PC-3 (cell line): ENCODE measurements at regions not wholly inside any gene's neighbourhood (a gene's known extent, or its start where the extent isn't known, plus 50 kb on each side); places are given as distances from the start of the nearest gene placed in this dataset.

Source experiments
- ATAC-seq: fragments of 200-7000 bp; cut with Tn5 transposase; 2 replicates; pipeline ENCODE4 v1.9.1; 2020; ENCODE audit warnings: mild to moderate bottlenecking, moderate library complexity
- BruUV-seq: library from RNA; stranded (reverse); fragments of 400-500 nt; replicated peaks from 2 replicates; lab custom pipeline; 2021; lab: Mats Ljungman, UMichigan
- CTCF ChIA-PET: fragments of 300-600 bp; sonication (Branson Sonifier 250); formaldehyde crosslinking; loops from one replicate; lab custom pipeline; 2022; ENCODE audit warnings: antibody characterized with exemption; lab: Charles Lee
- POLR2A ChIA-PET: fragments of 300-600 bp; sonication (Branson Sonifier 250); formaldehyde crosslinking; loops from one replicate; lab custom pipeline; 2022; ENCODE audit warnings: antibody characterized with exemption; ENCODE audit not compliant: unreplicated experiment; lab: Charles Lee
- DNase-seq: peaks from one replicate; pipeline ENCODE4 v3.0.0-alpha.2; 2015
- H2AFZ ChIP-seq: fragments of 300-600 bp; sonication (generic); 2 replicates; pipeline ENCODE4 v1.6.0; 2016; ENCODE audit warnings: antibody characterized with exemption, low read length
- H3F3A ChIP-seq: fragments of 300-600 bp; sonication (generic); one replicate; pipeline ENCODE4 v1.6.0; 2017; ENCODE audit warnings: antibody characterized with exemption, low read length, control low read depth, mild to moderate bottlenecking; ENCODE audit not compliant: unreplicated experiment
- H3K27ac ChIP-seq: fragments of 300-600 bp; sonication (generic); 2 replicates; pipeline ENCODE4 v1.5.1; 2016; ENCODE audit warnings: mild to moderate bottlenecking, low read length
- H3K27me3 ChIP-seq: fragments of 300-600 bp; sonication (generic); 2 replicates; pipeline ENCODE4 v1.6.1; 2016; ENCODE audit warnings: low read length, mixed read lengths
- H3K36me3 ChIP-seq: fragments of 300-600 bp; sonication (generic); 2 replicates; pipeline ENCODE4 v1.6.1; 2016; ENCODE audit warnings: low read depth, mixed run types, low read length, mixed read lengths
- H3K4me1 ChIP-seq: fragments of 300-600 bp; sonication (generic); 2 replicates; pipeline ENCODE4 v1.5.1; 2016; ENCODE audit warnings: low read length; ENCODE audit not compliant: insufficient read depth
- H3K4me2 ChIP-seq: fragments of 300-600 bp; sonication (generic); 2 replicates; pipeline ENCODE4 v1.6.0; 2016; ENCODE audit warnings: low read length
- H3K4me3 ChIP-seq: fragments of 300-600 bp; sonication (generic); 2 replicates; pipeline ENCODE4 v1.5.1; 2016; ENCODE audit warnings: mild to moderate bottlenecking, low read length, mixed read lengths
- H3K79me2 ChIP-seq: fragments of 300-600 bp; sonication (generic); 2 replicates; pipeline ENCODE4 v1.6.1; 2017; ENCODE audit warnings: low read length, mixed read lengths
- H3K9ac ChIP-seq: fragments of 300-600 bp; sonication (generic); 2 replicates; pipeline ENCODE4 v1.6.0; 2016; ENCODE audit warnings: mild to moderate bottlenecking, low read length
- H3K9me2 ChIP-seq: fragments of 300-600 bp; sonication (generic); replicated peaks from 2 replicates; pipeline ENCODE4 v1.6.1; 2016; ENCODE audit warnings: mixed run types, low read length, mixed read lengths
- H3K9me3 ChIP-seq: fragments of 300-600 bp; sonication (generic); 2 replicates; pipeline ENCODE4 v1.6.1; 2016; ENCODE audit warnings: low read length, mixed read lengths
- H4K20me1 ChIP-seq: fragments of 300-600 bp; sonication (generic); 2 replicates; pipeline ENCODE4 v1.6.1; 2016; ENCODE audit warnings: low read length, mixed read lengths
- CTCF ChIP-seq: fragments of 300-600 bp; sonication (generic); conservative IDR thresholded peaks from 2 replicates; pipeline ENCODE4 v1.5.1; 2017; ENCODE audit warnings: antibody characterized with exemption, low read depth, mild to moderate bottlenecking, low read length
- EZH2 ChIP-seq: fragments of 300-600 bp; sonication (generic); IDR thresholded peaks from one replicate; pipeline ENCODE4 v1.6.1; 2017; ENCODE audit warnings: antibody characterized with exemption, mild to moderate bottlenecking, low read length; ENCODE audit not compliant: unreplicated experiment
- EZH2phosphoT487 ChIP-seq: fragments of 300-600 bp; sonication (generic); IDR thresholded peaks from 2 replicates; pipeline ENCODE4 v1.6.1; 2018; ENCODE audit warnings: mild to moderate bottlenecking, antibody characterized with exemption, low read length, borderline replicate concordance
- intact Hi-C: fragments of 100-400 bp; cut with micrococcal nuclease; formaldehyde crosslinking; loops from 2 replicates; pipeline ENCODE4 v1.9.0; 2023

- TF ChIP-seq EZH2 (no peak), EZH2phosphoT487 (no peak), CTCF (no peak)
- H3K36me3 ChIP-seq: no peaks in the 10 kb centered on the region
Observed at GRCh38 chr9:89739511-89739910, 134.7 kb downstream of the GADD45G start.

GRCh38 chr9:89739916-89740315, 135.1 kb downstream of the GADD45G start:
- H3K4me3 ChIP-seq: no peak overlapping the region
- no peaks in the 10 kb centered on the region for H4K20me1 ChIP-seq
- POLR2A ChIA-PET: no interaction called here
- TF ChIP-seq EZH2phosphoT487 (no peak), EZH2 (no peak), CTCF (no peak)
- H3K27ac ChIP-seq: no peak overlapping the region
- H3K9me3 ChIP-seq: no peaks in the 10 kb centered on the region
- H3K9me2 ChIP-seq: no peaks in the 10 kb centered on the region
- no peaks in the 10 kb centered on the region for H3F3A ChIP-seq
- CTCF ChIA-PET: no interaction called here
- DNase-seq: no peak
- no peak for ATAC-seq
- no peak overlapping the region for H2AFZ ChIP-seq
- H3K27me3 ChIP-seq: no peaks in the 10 kb centered on the region
- H3K4me2 ChIP-seq: no peak overlapping the region
- BruUV-seq: no TSS peak
- H3K4me1 ChIP-seq: no peaks in the 10 kb centered on the region
- no peak overlapping the region for H3K9ac ChIP-seq
- H3K36me3 ChIP-seq: no peaks in the 10 kb centered on the region
- intact Hi-C loops: no loop called here
- H3K79me2 ChIP-seq: no peaks in the 10 kb centered on the region

More at GRCh38 chr9:89739511-89739910, 134.7 kb downstream of the GADD45G start:
- Histone ChIP-seq H3K9me2 (no peaks in the 10 kb centered on the region), H3K4me2 (no peak overlapping the region), H3K9ac (no peak overlapping the region), H3K4me1 (no peaks in the 10 kb centered on the region), H2AFZ (no peak overlapping the region), H3K9me3 (no peaks in the 10 kb centered on the region), H3K27me3 (no peaks in the 10 kb centered on the region), H3F3A (no peaks in the 10 kb centered on the region), H3K79me2 (no peaks in the 10 kb centered on the region), H3K27ac (no peak overlapping the region), H4K20me1 (no peaks in the 10 kb centered on the region), H3K4me3 (no peak overlapping the region)
- ChIA-PET POLR2A (no interaction called here), CTCF (no interaction called here)
- DNase-seq (no peak), ATAC-seq (no peak)
- no TSS peak for BruUV-seq
- intact Hi-C loops: no loop called here

- TF ChIP-seq CTCF (no peak), EZH2 (no peak), EZH2phosphoT487 (no peak)
- no peak overlapping the region for H3K9ac ChIP-seq
- no peaks in the 10 kb centered on the region for H3K9me2 ChIP-seq
- ATAC-seq: no peak
- H2AFZ ChIP-seq: no peak overlapping the region
- H4K20me1 ChIP-seq: no peaks in the 10 kb centered on the region
- BruUV-seq: no TSS peak
- no peak overlapping the region for H3K27ac ChIP-seq
- no peak for DNase-seq
- CTCF ChIA-PET: no interaction called here
- no peaks in the 10 kb centered on the region for H3K27me3 ChIP-seq
- intact Hi-C loops: no loop called here
- no peak overlapping the region for H3K4me2 ChIP-seq
- no peaks in the 10 kb centered on the region for H3K36me3 ChIP-seq
- POLR2A ChIA-PET: no interaction called here
- no peak overlapping the region for H3K4me3 ChIP-seq
- H3F3A ChIP-seq: no peaks in the 10 kb centered on the region
- H3K9me3 ChIP-seq: no peaks in the 10 kb centered on the region
- H3K4me1 ChIP-seq: no peaks in the 10 kb centered on the region
- no peaks in the 10 kb centered on the region for H3K79me2 ChIP-seq
Observed at GRCh38 chr9:89740722-89741121, 135.9 kb downstream of the GADD45G start.
